Omental fat pad (tissue), 3 donors: ENCODE measurements at regions not wholly inside any gene's neighbourhood (a gene's known extent, or its start where the extent isn't known, plus 50 kb on each side); places are given as distances from the start of the nearest gene placed in this dataset.
"Not testable (repeated sequence)": the region's sequence is repeated elsewhere in the genome, so short reads cannot be mapped to it uniquely, and the experiment has no call there.

Experiments
- ATAC-seq: fragments of 150-250 bp; one replicate; pipeline ENCODE4 v1.9.1; 2016; ENCODE audit warnings: mild to moderate bottlenecking, moderate library complexity; ENCODE audit not compliant: low FRiP score
- DNase-seq: peaks from one replicate; pipeline ENCODE4 v3.0.0-alpha.2; 2019; ENCODE audit warnings: low spot score
- TF ChIP-seq, protein P1 (sequence below), 3 donors: fragments of 450-650 bp; IDR thresholded peaks; one replicate each; pipeline ENCODE4 v1.5.1; 2016 to 2017; ENCODE audit warnings: antibody characterized with exemption in 3 of 3, mild to moderate bottlenecking in 3 of 3, moderate library complexity in 2 of 3

- TF ChIP-seq, protein P1, sequence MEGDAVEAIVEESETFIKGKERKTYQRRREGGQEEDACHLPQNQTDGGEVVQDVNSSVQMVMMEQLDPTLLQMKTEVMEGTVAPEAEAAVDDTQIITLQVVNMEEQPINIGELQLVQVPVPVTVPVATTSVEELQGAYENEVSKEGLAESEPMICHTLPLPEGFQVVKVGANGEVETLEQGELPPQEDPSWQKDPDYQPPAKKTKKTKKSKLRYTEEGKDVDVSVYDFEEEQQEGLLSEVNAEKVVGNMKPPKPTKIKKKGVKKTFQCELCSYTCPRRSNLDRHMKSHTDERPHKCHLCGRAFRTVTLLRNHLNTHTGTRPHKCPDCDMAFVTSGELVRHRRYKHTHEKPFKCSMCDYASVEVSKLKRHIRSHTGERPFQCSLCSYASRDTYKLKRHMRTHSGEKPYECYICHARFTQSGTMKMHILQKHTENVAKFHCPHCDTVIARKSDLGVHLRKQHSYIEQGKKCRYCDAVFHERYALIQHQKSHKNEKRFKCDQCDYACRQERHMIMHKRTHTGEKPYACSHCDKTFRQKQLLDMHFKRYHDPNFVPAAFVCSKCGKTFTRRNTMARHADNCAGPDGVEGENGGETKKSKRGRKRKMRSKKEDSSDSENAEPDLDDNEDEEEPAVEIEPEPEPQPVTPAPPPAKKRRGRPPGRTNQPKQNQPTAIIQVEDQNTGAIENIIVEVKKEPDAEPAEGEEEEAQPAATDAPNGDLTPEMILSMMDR (IDR thresholded peaks at IDR 0.05): no peak
- no peak for DNase-seq
- ATAC-seq: no peak
Observed at GRCh38 chr1:56094168-56094567, 485.2 kb downstream of the PLPP3 start.

DNA sequence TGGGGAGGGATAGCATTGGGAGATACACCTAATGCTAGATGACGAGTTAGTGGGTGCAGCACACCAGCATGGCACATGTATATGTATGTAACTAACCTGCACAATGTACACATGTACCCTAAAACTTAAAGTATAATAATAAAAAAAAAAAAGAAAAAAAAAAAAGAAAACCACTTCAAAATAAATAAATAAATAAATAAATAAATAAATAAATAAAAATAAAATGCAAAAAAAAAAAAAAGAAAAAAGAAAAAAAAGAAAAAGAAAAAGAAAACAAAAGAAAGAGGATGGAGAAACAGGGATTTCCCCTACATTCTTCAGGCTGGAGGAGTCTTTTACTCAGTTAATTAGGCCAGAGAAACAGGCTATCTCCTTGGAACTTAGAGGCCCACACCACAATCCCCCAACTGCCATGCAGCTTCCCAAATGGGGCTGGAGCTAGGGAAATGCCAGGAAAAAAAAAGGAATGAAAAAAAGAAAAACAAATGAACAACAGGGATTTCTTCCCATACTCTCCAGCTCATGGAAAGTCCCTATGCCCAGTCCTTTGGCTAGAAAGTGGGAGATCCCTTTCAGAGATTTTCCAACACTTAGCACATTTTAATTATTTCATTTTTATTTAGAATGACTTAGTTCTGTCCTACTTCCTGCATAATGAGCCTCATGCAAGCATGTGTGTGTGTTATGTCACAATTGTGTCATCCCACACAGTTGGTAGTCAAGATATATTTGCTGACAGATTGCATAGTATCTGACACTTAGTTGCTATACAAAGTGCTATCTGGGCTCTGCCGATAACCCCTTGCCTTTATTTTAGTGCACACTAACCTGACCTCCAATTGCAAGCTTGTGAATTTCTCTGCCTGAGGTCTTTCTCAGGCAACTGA lies 486.4 kb downstream of the PLPP3 start:
- ATAC-seq: no peak
- TF ChIP-seq, protein P1 (IDR thresholded peaks at IDR 0.05): no peak

DNA sequence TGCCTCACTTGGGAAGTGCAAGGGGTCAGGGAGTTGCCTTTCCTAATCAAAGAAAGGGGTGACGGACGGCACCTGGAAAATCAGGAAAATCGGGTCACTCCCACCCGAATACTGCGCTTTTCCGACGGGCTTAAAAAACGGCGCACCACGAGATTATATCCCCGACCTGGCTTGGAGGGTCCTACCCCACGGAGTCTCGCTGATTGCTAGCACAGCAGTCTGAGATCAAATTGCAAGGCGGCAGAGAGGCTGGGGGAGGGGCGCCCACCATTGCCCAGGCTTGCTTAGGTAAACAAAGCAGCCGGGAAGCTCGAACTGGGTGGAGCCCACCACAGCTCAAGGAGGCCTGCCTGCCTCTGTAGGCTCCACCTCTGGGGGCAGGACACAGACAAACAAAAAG lies 489.5 kb downstream of the PLPP3 start:
- not testable (repeated sequence) for ATAC-seq, DNase-seq

More for the DNA sequence above, 486.4 kb downstream of the PLPP3 start:
- DNase-seq: no peak

- TF ChIP-seq, protein P1 (IDR thresholded peaks at IDR 0.05): no peak
- ATAC-seq (no peak), DNase-seq (no peak)
Observed at GRCh38 chr1:56084246-56084645, 495.1 kb downstream of the PLPP3 start.

DNA sequence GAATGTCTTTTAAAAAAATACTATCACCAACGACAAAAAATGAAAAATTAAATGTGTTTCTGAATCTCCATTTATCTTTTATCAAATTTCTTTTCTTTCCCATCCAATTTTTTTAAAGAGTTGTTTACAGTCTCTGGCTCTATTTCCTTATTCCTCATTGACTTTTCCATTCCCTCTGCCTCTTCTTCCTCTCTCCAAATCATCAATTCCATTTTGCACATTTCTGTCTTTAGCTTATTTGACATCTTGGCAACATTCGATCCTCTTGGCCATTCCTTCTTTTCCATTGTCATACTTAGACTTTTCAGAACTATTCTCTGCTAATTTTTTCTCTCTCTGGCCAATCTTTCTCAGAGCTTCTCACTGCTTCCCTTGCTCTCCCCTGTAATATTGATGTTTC lies 497.6 kb downstream of the PLPP3 start:
- TF ChIP-seq, protein P1 (IDR thresholded peaks at IDR 0.05): no peak
- DNase-seq (no peak), ATAC-seq (no peak)

DNA sequence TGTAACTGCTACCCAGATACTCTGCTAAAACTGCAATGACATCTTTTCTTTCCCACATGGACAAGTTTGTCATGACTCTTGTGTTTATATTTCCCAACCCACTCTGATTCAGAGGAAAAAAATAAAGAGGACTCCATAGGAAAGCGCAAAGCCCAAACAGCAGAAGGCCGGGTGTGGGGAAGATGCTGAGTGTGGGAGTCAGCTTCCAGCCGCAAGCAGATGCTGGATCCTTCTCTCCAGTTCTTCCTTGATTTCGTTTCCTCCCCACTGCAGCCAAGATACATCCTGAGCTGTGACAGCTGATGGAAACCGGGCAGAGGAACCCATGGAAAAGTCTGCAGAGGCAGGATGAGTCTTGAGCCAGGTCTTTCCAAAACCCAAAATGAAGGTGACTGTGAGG lies 498.2 kb downstream of the PLPP3 start:
- TF ChIP-seq, protein P1 (IDR thresholded peaks at IDR 0.05): no peak
- no peak for DNase-seq
- no peak for ATAC-seq

GRCh38 chr1:56080123-56080522 lies 499.2 kb downstream of the PLPP3 start:
- TF ChIP-seq, protein P1 (IDR thresholded peaks at IDR 0.05): no peak
- ATAC-seq (no peak), DNase-seq (no peak)
